GM12878 (cell line): ENCODE measurements at regions not wholly inside any gene's neighbourhood (a gene's known extent, or its start where the extent isn't known, plus 50 kb on each side); places are given as distances from the start of the nearest gene placed in this dataset.

Source experiments
- ATAC-seq: fragments of 200-7000 bp; cut with Tn5 transposase; 3 replicates; pipeline ENCODE4 v1.9.1; 2020; ENCODE audit warnings: mild to moderate bottlenecking, moderate library complexity
- BruUV-seq: library from RNA; stranded (reverse); fragments of 400-500 nt; replicated peaks from 2 replicates; lab custom pipeline; 2021; lab: Mats Ljungman, UMichigan
- CTCF ChIA-PET: fragments of 300-600 bp; sonication (Branson Sonifier 250); formaldehyde crosslinking; extraction: SDS; loops from one replicate; lab custom pipeline; 2021; ENCODE audit warnings: inconsistent platforms; lab: Yijun Ruan, JAX
- POLR2A ChIA-PET: fragments of 350-600 bp; formaldehyde crosslinking; extraction: SDS; loops from one replicate; lab custom pipeline; 2021; ENCODE audit warnings: inconsistent platforms; lab: Charles Lee
- RAD21 ChIA-PET: fragments of 300-600 bp; sonication (Branson Sonifier 250); formaldehyde crosslinking; loops from one replicate; lab custom pipeline; 2023; ENCODE audit warnings: antibody characterized with exemption; ENCODE audit not compliant: unreplicated experiment; lab: Charles Lee
- SMC1A ChIA-PET: fragments of 300-600 bp; sonication (Branson Sonifier 250); formaldehyde crosslinking; loops from one replicate; lab custom pipeline; 2023; ENCODE audit not compliant: unreplicated experiment, uncharacterized antibody; lab: Charles Lee
- DNase-seq: peaks from one replicate; pipeline ENCODE4 v3.0.0-alpha.2; 2011; ENCODE audit warnings: low read depth, low spot score
- FAIRE-seq: peaks from 3 replicates; lab custom pipeline; 2011; peaks lifted over from hg19 to GRCh38; lab: Jason Lieb, UNC
- H2AFZ ChIP-seq: 2 replicates; pipeline ENCODE4 v1.6.0; 2011; ENCODE audit warnings: low read depth, low read length, control low read depth; ENCODE audit not compliant: control insufficient read depth
- H3K27ac ChIP-seq: 2 replicates; pipeline ENCODE4 v1.5.1; 2011; ENCODE audit warnings: control low read depth; ENCODE audit not compliant: control insufficient read depth, insufficient read depth
- H3K27me3 ChIP-seq, 2 experiments: replicated peaks in 1 of 2; 2 replicates each; pipeline versions ENCODE4 v1.6.0 to v1.6.1; 2011; ENCODE audit warnings: low read length in 1 of 2; ENCODE audit not compliant: control insufficient read depth in 2 of 2, insufficient read depth in 2 of 2
- H3K36me3 ChIP-seq, 2 experiments: 2 replicates each; pipeline ENCODE4 v1.5.1; 2011; ENCODE audit warnings: low read length in 1 of 2; ENCODE audit not compliant: control insufficient read depth in 2 of 2, insufficient read depth in 2 of 2
- H3K4me1 ChIP-seq: 2 replicates; pipeline ENCODE4 v1.6.1; 2011; ENCODE audit warnings: mild to moderate bottlenecking, low read length, moderate library complexity, mixed read lengths; ENCODE audit not compliant: control insufficient read depth, insufficient read depth
- H3K4me2 ChIP-seq: 2 replicates; pipeline ENCODE4 v1.6.0; 2011; ENCODE audit warnings: control low read depth; ENCODE audit not compliant: control insufficient read depth, insufficient read depth
- H3K4me3 ChIP-seq: fragments of 200-600 bp; sonication (generic); 2 replicates; pipeline ENCODE4 v1.5.1; 2016
- H3K79me2 ChIP-seq: 2 replicates; pipeline ENCODE4 v1.6.0; 2011; ENCODE audit warnings: low read length; ENCODE audit not compliant: control insufficient read depth, insufficient read depth
- H3K9ac ChIP-seq: 2 replicates; pipeline ENCODE4 v1.8.0; 2011; ENCODE audit warnings: low read length, control low read depth, mixed read lengths; ENCODE audit not compliant: control insufficient read depth, insufficient read depth
- H3K9me3 ChIP-seq: replicated peaks from 3 replicates; pipeline ENCODE4 v1.5.1; 2011; ENCODE audit warnings: mild to moderate bottlenecking, low read length; ENCODE audit not compliant: control insufficient read depth, insufficient read depth
- H4K20me1 ChIP-seq: 2 replicates; pipeline ENCODE4 v1.6.0; 2011; ENCODE audit not compliant: control insufficient read depth, insufficient read depth
- BHLHE40 ChIP-seq, 2 experiments: fragments of 450-650 bp in 1 of 2; IDR thresholded peaks; 2 replicates each; pipeline ENCODE4 v1.6.1; 2011 to 2017; ENCODE audit warnings: low read depth in 2 of 2, borderline replicate concordance in 1 of 2, improper control_type of control experiment in 1 of 2, low read length in 1 of 2, mild to moderate bottlenecking in 1 of 2
- CBX3 ChIP-seq: fragments of 200-600 bp; sonication (generic); IDR thresholded peaks from 2 replicates; pipeline ENCODE4 v1.6.1; 2016; ENCODE audit warnings: low read depth, borderline replicate concordance
- IKZF2 ChIP-seq, 2 experiments: fragments of 450-650 bp; IDR thresholded peaks; 2 replicates each; pipeline ENCODE4 v1.6.1; 2017; ENCODE audit warnings: mild to moderate bottlenecking in 2 of 2, moderate library complexity in 2 of 2
- NFYB ChIP-seq: IDR thresholded peaks from 2 replicates; pipeline ENCODE4 v1.6.1; 2011; ENCODE audit warnings: low read depth, mild to moderate bottlenecking, low read length, improper control_type of control experiment, moderate library complexity; ENCODE audit not compliant: insufficient read depth
- RFX5 ChIP-seq: IDR thresholded peaks from 2 replicates; pipeline ENCODE4 v1.6.1; 2011; ENCODE audit warnings: low read depth, low read length, improper control_type of control experiment
- ZBTB11 ChIP-seq: fragments of 450-650 bp; formaldehyde crosslinking; IDR thresholded peaks from 2 replicates; pipeline ENCODE4 v1.5.0; 2022; ENCODE audit warnings: mild to moderate bottlenecking, missing genetic modification characterization
- ZZZ3 ChIP-seq: IDR thresholded peaks from 2 replicates; pipeline ENCODE4 v1.6.1; 2011; ENCODE audit warnings: low read depth; ENCODE audit not compliant: control insufficient read depth, insufficient read length
- WGBS: methylation state at CpG from one replicate; pipeline ENCODE4 v1.1.6; 2016; ENCODE audit warnings: low lambda C conversion rate; ENCODE audit not compliant: insufficient replicate concordance, insufficient coverage; ENCODE audit errors: missing lambda C conversion rate; 5-methylcytosine and 5-hydroxymethylcytosine counted together
- in situ Hi-C: fragments of 300-500 bp; cut with MboI; formaldehyde crosslinking; loops from 9 replicates; pipeline ENCODE4 v1.14.3; 2018; ENCODE audit warnings: mixed read lengths
- intact Hi-C: fragments of 100-400 bp; cut with micrococcal nuclease; formaldehyde crosslinking; loops from one replicate; pipeline ENCODE4 v1.14.2; 2022; ENCODE audit not compliant: unreplicated experiment
- TF ChIP-seq, protein P1 (sequence below): fragments of 450-650 bp; IDR thresholded peaks from 2 replicates; pipeline ENCODE4 v1.6.1; 2014; ENCODE audit warnings: mild to moderate bottlenecking
- TF ChIP-seq, protein P2 (sequence below): fragments of 450-650 bp; IDR thresholded peaks from 2 replicates; pipeline ENCODE4 v1.6.1; 2017; ENCODE audit warnings: mild to moderate bottlenecking, low read depth, inconsistent platforms; ENCODE audit not compliant: poor library complexity, severe bottlenecking
- TF ChIP-seq, protein P3 (sequence below): fragments of 450-650 bp; IDR thresholded peaks from 2 replicates; pipeline ENCODE4 v1.6.1; 2017; ENCODE audit warnings: low read depth, mild to moderate bottlenecking, moderate library complexity

GRCh38 chr2:108133457-108133856, 106.3 kb upstream of the SULT1C3 start:
- in situ Hi-C loops, result no loop called here
- intact Hi-C loops, result no loop called here
- SMC1A ChIA-PET, result no interaction called here
- ATAC-seq, result no peak
- Histone ChIP-seq H2AFZ (no peak overlapping the region), H3K4me1 (no peaks in the 10 kb centered on the region), H3K79me2 (no peaks in the 10 kb centered on the region), H3K27ac (no peak overlapping the region), H3K9ac (no peak overlapping the region), H3K27me3 (no peaks in the 10 kb centered on the region), H3K9me3 (no peaks in the 10 kb centered on the region), H3K4me3 (no peak overlapping the region), H3K4me2 (no peak overlapping the region), H3K36me3 (no peaks in the 10 kb centered on the region), H4K20me1 (no peaks in the 10 kb centered on the region)
- TF ChIP-seq ZZZ3 (no peak), RFX5 (no peak), CBX3 (no peak), BHLHE40 (IDR thresholded peaks at IDR 0.05; ENCODE audit: borderline replicate concordance in 1 of 2, low read depth in 2 of 2, low read length in 1 of 2) (no peak), NFYB (no peak), ZBTB11 (CRISPR knock-in tag) (no peak), IKZF2 (IDR thresholded peaks at IDR 0.05) (no peak)
- TF ChIP-seq, protein P1, sequence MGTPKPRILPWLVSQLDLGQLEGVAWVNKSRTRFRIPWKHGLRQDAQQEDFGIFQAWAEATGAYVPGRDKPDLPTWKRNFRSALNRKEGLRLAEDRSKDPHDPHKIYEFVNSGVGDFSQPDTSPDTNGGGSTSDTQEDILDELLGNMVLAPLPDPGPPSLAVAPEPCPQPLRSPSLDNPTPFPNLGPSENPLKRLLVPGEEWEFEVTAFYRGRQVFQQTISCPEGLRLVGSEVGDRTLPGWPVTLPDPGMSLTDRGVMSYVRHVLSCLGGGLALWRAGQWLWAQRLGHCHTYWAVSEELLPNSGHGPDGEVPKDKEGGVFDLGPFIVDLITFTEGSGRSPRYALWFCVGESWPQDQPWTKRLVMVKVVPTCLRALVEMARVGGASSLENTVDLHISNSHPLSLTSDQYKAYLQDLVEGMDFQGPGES, result no peak
- TF ChIP-seq, protein P2, sequence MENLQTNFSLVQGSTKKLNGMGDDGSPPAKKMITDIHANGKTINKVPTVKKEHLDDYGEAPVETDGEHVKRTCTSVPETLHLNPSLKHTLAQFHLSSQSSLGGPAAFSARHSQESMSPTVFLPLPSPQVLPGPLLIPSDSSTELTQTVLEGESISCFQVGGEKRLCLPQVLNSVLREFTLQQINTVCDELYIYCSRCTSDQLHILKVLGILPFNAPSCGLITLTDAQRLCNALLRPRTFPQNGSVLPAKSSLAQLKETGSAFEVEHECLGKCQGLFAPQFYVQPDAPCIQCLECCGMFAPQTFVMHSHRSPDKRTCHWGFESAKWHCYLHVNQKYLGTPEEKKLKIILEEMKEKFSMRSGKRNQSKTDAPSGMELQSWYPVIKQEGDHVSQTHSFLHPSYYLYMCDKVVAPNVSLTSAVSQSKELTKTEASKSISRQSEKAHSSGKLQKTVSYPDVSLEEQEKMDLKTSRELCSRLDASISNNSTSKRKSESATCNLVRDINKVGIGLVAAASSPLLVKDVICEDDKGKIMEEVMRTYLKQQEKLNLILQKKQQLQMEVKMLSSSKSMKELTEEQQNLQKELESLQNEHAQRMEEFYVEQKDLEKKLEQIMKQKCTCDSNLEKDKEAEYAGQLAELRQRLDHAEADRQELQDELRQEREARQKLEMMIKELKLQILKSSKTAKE, result no peak
- TF ChIP-seq, protein P3, sequence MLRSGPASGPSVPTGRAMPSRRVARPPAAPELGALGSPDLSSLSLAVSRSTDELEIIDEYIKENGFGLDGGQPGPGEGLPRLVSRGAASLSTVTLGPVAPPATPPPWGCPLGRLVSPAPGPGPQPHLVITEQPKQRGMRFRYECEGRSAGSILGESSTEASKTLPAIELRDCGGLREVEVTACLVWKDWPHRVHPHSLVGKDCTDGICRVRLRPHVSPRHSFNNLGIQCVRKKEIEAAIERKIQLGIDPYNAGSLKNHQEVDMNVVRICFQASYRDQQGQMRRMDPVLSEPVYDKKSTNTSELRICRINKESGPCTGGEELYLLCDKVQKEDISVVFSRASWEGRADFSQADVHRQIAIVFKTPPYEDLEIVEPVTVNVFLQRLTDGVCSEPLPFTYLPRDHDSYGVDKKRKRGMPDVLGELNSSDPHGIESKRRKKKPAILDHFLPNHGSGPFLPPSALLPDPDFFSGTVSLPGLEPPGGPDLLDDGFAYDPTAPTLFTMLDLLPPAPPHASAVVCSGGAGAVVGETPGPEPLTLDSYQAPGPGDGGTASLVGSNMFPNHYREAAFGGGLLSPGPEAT, result no peak
- FAIRE-seq, result no peak
- RAD21 ChIA-PET, result no interaction called here
- WGBS, result 4% methylated on average over 2 of the region's 2 CpGs
- no peak for DNase-seq
- CTCF ChIA-PET, result no interaction called here
- POLR2A ChIA-PET, result no interaction called here
- no TSS peak for BruUV-seq
